Kidney (tissue), 13 donors: ENCODE measurements at regions not wholly inside any gene's neighbourhood (a gene's known extent, or its start where the extent isn't known, plus 50 kb on each side); places are given as distances from the start of the nearest gene placed in this dataset.

Experiments used
- DNase-seq, 5 donors: peaks; one replicate each; pipeline ENCODE4 v3.0.0-alpha.2; 2013 to 2020
- FAIRE-seq: peaks from 2 replicates; lab custom pipeline; 2012; peaks lifted over from hg19 to GRCh38; lab: Jason Lieb, UNC
- H3K27ac ChIP-seq, 2 donors: one replicate each; pipeline ENCODE4 v1.7.0; 2013; ENCODE audit warnings: low read depth in 2 of 2, low read length in 2 of 2, inconsistent platforms in 1 of 2
- H3K27me3 ChIP-seq: one replicate; pipeline ENCODE4 v1.7.1; 2013; ENCODE audit warnings: low read length, inconsistent platforms; ENCODE audit not compliant: control insufficient read depth, insufficient read depth
- H3K36me3 ChIP-seq, 3 donors: one replicate each; pipeline versions ENCODE4 v1.7.0 to v1.7.1; 2013; ENCODE audit warnings: low read length in 3 of 3, control low read depth in 1 of 3, inconsistent platforms in 1 of 3; ENCODE audit not compliant: insufficient read depth in 3 of 3, control insufficient read depth in 2 of 3
- H3K4me1 ChIP-seq, 3 donors: one replicate each; pipeline versions ENCODE4 v1.7.0 to v1.7.1; 2013; ENCODE audit warnings: low read length in 3 of 3, inconsistent platforms in 1 of 3, low read depth in 1 of 3; ENCODE audit not compliant: control insufficient read depth in 2 of 3, insufficient read depth in 2 of 3
- H3K4me3 ChIP-seq, 3 donors: one replicate each; pipeline versions ENCODE4 v1.7.0 to v1.8.1; 2013; ENCODE audit warnings: low read length in 3 of 3, control low read depth in 1 of 3, inconsistent platforms in 1 of 3
- H3K9ac ChIP-seq, 3 donors: one replicate each; pipeline versions ENCODE4 v1.7.0 to v1.7.1; 2013; ENCODE audit warnings: low read length in 3 of 3, control low read depth in 1 of 3, inconsistent platforms in 1 of 3
- H3K9me3 ChIP-seq, 3 donors: one replicate each; pipeline versions ENCODE4 v1.7.0 to v1.7.1; 2013; ENCODE audit warnings: low read length in 3 of 3, control low read depth in 1 of 3, inconsistent platforms in 1 of 3; ENCODE audit not compliant: control insufficient read depth in 2 of 3, insufficient read depth in 1 of 3
- intact Hi-C: fragments of 100-400 bp; cut with DNase I; formaldehyde crosslinking; loops from one replicate; pipeline ENCODE4 v1.11.1; 2022
- TF ChIP-seq, protein P1 (sequence below): IDR thresholded peaks from 3 replicates; pipeline ENCODE4 v1.5.1; 2012; ENCODE audit warnings: mild to moderate bottlenecking, moderate library complexity, borderline replicate concordance; ENCODE audit not compliant: insufficient read depth; ENCODE audit errors: extremely low read depth
- donor health status: control.
- donor health status: control.
- donor health status: control.
- donor health status: control.
- donor health status: control.
- donor health status: DM: yes; HTN: yes; CAD: no.
- donor health status: Normal renal cell carcinoma (clear cell type).

DNA sequence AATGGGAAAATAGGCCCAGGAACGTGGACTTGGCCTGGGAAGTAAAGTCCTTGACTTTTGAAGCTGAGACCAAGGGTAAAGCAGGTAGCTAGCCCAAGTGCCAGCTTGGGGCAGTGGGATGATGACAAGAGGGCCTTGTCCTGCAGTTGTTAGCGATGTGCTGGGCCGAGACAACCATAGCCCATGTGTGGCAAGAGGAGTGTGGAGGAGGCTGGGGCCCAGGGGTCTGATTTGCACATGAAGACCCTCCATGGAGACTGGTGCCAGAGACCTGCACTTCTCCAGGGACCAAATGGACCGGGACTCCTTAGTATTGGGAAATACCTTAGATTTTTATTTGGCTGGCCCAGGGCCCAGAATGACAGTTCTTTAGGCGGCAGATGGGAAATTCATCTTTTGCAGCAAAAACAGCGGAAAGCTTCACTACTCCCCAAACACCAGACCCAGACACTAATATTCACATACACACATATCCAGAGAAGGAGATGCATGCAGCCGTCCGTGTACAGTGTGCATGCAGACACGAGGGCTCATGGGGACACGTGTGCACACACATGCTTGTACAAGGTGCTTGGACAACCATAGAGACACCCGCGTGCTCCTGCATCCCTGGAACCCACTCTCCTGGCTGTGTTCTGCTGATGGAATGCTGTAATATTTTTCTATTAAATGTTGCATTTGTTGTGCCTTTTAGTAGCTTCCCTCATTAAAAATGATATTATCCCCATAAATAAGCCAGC, 78.1 kb upstream of the CSF3R start:
- Histone ChIP-seq H3K9ac (no peak overlapping the region), H3K27ac (no peak overlapping the region), H3K27me3 (no peaks in the 10 kb centered on the region), H3K4me3 (no peak overlapping the region), H3K36me3 (no peaks in the 10 kb centered on the region), H3K9me3 (no peaks in the 10 kb centered on the region), H3K4me1 (no peaks in the 10 kb centered on the region)
- intact Hi-C loops, result no loop called here
- FAIRE-seq, result no peak
- TF ChIP-seq, protein P1, sequence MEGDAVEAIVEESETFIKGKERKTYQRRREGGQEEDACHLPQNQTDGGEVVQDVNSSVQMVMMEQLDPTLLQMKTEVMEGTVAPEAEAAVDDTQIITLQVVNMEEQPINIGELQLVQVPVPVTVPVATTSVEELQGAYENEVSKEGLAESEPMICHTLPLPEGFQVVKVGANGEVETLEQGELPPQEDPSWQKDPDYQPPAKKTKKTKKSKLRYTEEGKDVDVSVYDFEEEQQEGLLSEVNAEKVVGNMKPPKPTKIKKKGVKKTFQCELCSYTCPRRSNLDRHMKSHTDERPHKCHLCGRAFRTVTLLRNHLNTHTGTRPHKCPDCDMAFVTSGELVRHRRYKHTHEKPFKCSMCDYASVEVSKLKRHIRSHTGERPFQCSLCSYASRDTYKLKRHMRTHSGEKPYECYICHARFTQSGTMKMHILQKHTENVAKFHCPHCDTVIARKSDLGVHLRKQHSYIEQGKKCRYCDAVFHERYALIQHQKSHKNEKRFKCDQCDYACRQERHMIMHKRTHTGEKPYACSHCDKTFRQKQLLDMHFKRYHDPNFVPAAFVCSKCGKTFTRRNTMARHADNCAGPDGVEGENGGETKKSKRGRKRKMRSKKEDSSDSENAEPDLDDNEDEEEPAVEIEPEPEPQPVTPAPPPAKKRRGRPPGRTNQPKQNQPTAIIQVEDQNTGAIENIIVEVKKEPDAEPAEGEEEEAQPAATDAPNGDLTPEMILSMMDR, result no peak
- peak in 1 of 5 donors; percentile 13 for DNase-seq

GRCh38 chr1:36560177-36560576, 77.5 kb upstream of the CSF3R start:
- FAIRE-seq, result no peak
- Histone ChIP-seq H3K27me3 (no peaks in the 10 kb centered on the region), H3K9me3 (no peaks in the 10 kb centered on the region), H3K9ac (no peak overlapping the region), H3K4me3 (no peak overlapping the region), H3K27ac (no peak overlapping the region), H3K4me1 (no peaks in the 10 kb centered on the region), H3K36me3 (no peaks in the 10 kb centered on the region)
- intact Hi-C loops, result no loop called here
- TF ChIP-seq, protein P1, result no peak
- DNase-seq, result no peak

DNA sequence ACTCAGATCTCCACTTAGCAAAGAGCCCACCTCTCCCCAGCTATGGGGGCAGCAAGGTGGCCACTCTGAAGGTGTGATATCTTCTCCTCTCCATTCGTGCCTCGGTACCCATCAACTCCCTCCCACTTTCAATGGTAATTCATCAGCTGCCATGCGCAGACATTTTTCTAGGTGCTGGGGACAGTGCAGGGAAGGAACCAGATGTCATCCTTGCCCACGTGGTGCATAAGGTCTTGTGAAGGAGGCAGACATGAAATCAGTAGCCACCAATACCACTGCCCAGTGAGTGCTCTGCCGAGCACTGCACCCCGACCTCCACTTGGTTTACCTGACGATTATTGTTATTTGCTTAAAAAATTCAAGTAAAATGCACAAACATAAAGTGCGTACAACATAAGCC, 76.3 kb upstream of the CSF3R start:
- intact Hi-C loops, result no loop called here
- no peak for FAIRE-seq
- TF ChIP-seq, protein P1, result no peak

More for the DNA sequence above, 76.3 kb upstream of the CSF3R start:
- DNase-seq, result no peak
- no peaks in the 10 kb centered on the region for H3K4me1 ChIP-seq
- no peak overlapping the region for H3K4me3 ChIP-seq
- H3K9me3 ChIP-seq, result no peaks in the 10 kb centered on the region
- no peak overlapping the region for H3K9ac ChIP-seq
- H3K36me3 ChIP-seq, result no peaks in the 10 kb centered on the region
- H3K27me3 ChIP-seq, result no peaks in the 10 kb centered on the region
- no peak overlapping the region for H3K27ac ChIP-seq
